Neural progenitor cell (in vitro differentiated cells): ENCODE measurements at regions not wholly inside any gene's neighbourhood (a gene's known extent, or its start where the extent isn't known, plus 50 kb on each side); places are given as distances from the start of the nearest gene placed in this dataset.

ENCODE experiments used
- EZH2 ChIP-seq: fragments of 200-600 bp; sonication (generic); IDR thresholded peaks from 2 replicates; pipeline ENCODE4 v1.6.1; 2017; ENCODE audit warnings: antibody characterized with exemption, mild to moderate bottlenecking, moderate library complexity
- EZH2phosphoT487 ChIP-seq: fragments of 200-600 bp; sonication (generic); IDR thresholded peaks from 2 replicates; pipeline ENCODE4 v1.6.1; 2017; ENCODE audit warnings: antibody characterized with exemption
- TF ChIP-seq, protein P1 (sequence below): fragments of 200-600 bp; sonication (generic); IDR thresholded peaks from 2 replicates; pipeline ENCODE4 v1.5.1; 2017; ENCODE audit warnings: antibody characterized with exemption, mild to moderate bottlenecking

DNA sequence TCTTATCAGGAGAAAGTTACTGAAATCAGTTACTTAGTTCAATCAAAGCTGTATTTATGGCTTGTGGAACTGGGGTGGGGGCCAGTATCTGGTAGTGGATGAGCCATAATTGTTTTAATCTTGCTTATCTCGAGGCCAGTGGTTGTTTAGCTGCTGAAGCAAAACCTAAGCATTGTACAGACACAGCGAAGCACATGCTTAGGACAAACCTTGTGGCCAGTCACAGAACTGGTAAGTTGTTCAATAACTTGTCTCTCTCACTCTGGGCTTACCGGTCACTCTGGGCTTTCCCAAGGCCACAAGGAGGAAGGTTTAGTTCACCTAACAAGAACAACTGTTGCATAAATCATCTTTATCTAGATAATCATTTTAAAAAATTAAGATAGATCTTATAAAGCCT is 296.6 kb upstream of the NETO1 start:
- TF ChIP-seq, protein P1, sequence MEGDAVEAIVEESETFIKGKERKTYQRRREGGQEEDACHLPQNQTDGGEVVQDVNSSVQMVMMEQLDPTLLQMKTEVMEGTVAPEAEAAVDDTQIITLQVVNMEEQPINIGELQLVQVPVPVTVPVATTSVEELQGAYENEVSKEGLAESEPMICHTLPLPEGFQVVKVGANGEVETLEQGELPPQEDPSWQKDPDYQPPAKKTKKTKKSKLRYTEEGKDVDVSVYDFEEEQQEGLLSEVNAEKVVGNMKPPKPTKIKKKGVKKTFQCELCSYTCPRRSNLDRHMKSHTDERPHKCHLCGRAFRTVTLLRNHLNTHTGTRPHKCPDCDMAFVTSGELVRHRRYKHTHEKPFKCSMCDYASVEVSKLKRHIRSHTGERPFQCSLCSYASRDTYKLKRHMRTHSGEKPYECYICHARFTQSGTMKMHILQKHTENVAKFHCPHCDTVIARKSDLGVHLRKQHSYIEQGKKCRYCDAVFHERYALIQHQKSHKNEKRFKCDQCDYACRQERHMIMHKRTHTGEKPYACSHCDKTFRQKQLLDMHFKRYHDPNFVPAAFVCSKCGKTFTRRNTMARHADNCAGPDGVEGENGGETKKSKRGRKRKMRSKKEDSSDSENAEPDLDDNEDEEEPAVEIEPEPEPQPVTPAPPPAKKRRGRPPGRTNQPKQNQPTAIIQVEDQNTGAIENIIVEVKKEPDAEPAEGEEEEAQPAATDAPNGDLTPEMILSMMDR: no peak
- no peak for TF ChIP-seq EZH2
- no peak for TF ChIP-seq EZH2phosphoT487
